ENCODE measurements at regions not wholly inside any gene's neighbourhood (a gene's known extent, or its start where the extent isn't known, plus 50 kb on each side); places are given as distances from the start of the nearest gene placed in this dataset.
"Not testable (repeated sequence)": the region's sequence is repeated elsewhere in the genome, so short reads cannot be mapped to it uniquely, and the experiment has no call there.

GRCh38 chr5:25416960-25417359 lies 772.2 kb upstream of the CDH10 start:
- DNase-seq (ENCODE audit: extremely low spot score): no peak
- ChIA-PET CTCF (no interaction called here), POLR2A (no interaction called here)

GRCh38 chr5:25415970-25416369 lies 771.2 kb upstream of the CDH10 start:
- no peak for TF ChIP-seq FOXM1 (IDR thresholded peaks at IDR 0.05; ENCODE audit: borderline replicate concordance)
- CTCF ChIA-PET: no interaction called here
- DNase-seq (ENCODE audit: extremely low spot score): no peak
- POLR2A ChIA-PET: no interaction called here

More at GRCh38 chr5:25416960-25417359, 772.2 kb upstream of the CDH10 start:
- no peak for TF ChIP-seq L3MBTL2 (conservative IDR thresholded peaks at IDR 0.05)
- TF ChIP-seq LEF1 (IDR thresholded peaks at IDR 0.05; ENCODE audit: borderline replicate concordance): no peak
- TF ChIP-seq FOXM1 (IDR thresholded peaks at IDR 0.05; ENCODE audit: borderline replicate concordance): no peak
- TF ChIP-seq ELF4 (IDR thresholded peaks at IDR 0.05): no peak
- no peak for TF ChIP-seq FOXK2 (IDR thresholded peaks at IDR 0.05)
- TF ChIP-seq ARNT (IDR thresholded peaks at IDR 0.05): no peak
- no peak for TF ChIP-seq ZNF384 (IDR thresholded peaks at IDR 0.05)
- TF ChIP-seq FOXA1 (IDR thresholded peaks at IDR 0.05): no peak
- TF ChIP-seq NFRKB (IDR thresholded peaks at IDR 0.05): no peak
- no peak for TF ChIP-seq BHLHE40 (IDR thresholded peaks at IDR 0.05; ENCODE audit: borderline replicate concordance)
- no peak for TF ChIP-seq SUZ12 (IDR thresholded peaks at IDR 0.05)
- TF ChIP-seq CTBP1 (IDR thresholded peaks at IDR 0.05; ENCODE audit: borderline replicate concordance): no peak
- TF ChIP-seq PKNOX1 (IDR thresholded peaks at IDR 0.05): no peak
- no peak for TF ChIP-seq HDGF (IDR thresholded peaks at IDR 0.05; ENCODE audit: borderline replicate concordance)

- DNase-seq (ENCODE audit: extremely low spot score): no peak
- ChIA-PET POLR2A (no interaction called here), CTCF (no interaction called here)
- TF ChIP-seq LEF1 (IDR thresholded peaks at IDR 0.05; ENCODE audit: borderline replicate concordance): no peak
- no peak for TF ChIP-seq HDGF (IDR thresholded peaks at IDR 0.05; ENCODE audit: borderline replicate concordance)
- no peak for TF ChIP-seq SUZ12 (IDR thresholded peaks at IDR 0.05)
- TF ChIP-seq ARNT (IDR thresholded peaks at IDR 0.05): no peak
These were observed 770.0 kb upstream of the CDH10 start for GRCh38 chr5:25414742-25415141.

- DNase-seq (ENCODE audit: extremely low spot score): no peak
- ChIA-PET POLR2A (no interaction called here), CTCF (no interaction called here)
- TF ChIP-seq FOXK2 (IDR thresholded peaks at IDR 0.05) (no peak), L3MBTL2 (conservative IDR thresholded peaks at IDR 0.05) (no peak), BHLHE40 (IDR thresholded peaks at IDR 0.05; ENCODE audit: borderline replicate concordance) (no peak), SP1 (IDR thresholded peaks at IDR 0.05) (no peak), HDGF (IDR thresholded peaks at IDR 0.05; ENCODE audit: borderline replicate concordance) (no peak), PKNOX1 (IDR thresholded peaks at IDR 0.05) (no peak), FOXA1 (IDR thresholded peaks at IDR 0.05) (no peak), ZNF384 (IDR thresholded peaks at IDR 0.05) (no peak)
These were observed 767.4 kb upstream of the CDH10 start for GRCh38 chr5:25412116-25412661.

GRCh38 chr5:25407365-25407764 lies 762.6 kb upstream of the CDH10 start:
- POLR2A ChIA-PET: interaction anchor here (0.6 kb wide), 1 partner anchor 244 kb away, joined by 3 read pairs; no protein-coding TSS in a partner anchor
- CTCF ChIA-PET; DNase-seq (ENCODE audit: extremely low spot score): not testable (repeated sequence)

- ChIA-PET POLR2A (no interaction called here), CTCF (no interaction called here)
- no peak for DNase-seq (ENCODE audit: extremely low spot score)
- no peak for TF ChIP-seq BHLHE40 (IDR thresholded peaks at IDR 0.05; ENCODE audit: borderline replicate concordance)
- no peak for TF ChIP-seq FOXK2 (IDR thresholded peaks at IDR 0.05)
- no peak for TF ChIP-seq SP1 (IDR thresholded peaks at IDR 0.05)
- TF ChIP-seq NFRKB (IDR thresholded peaks at IDR 0.05): no peak
- no peak for TF ChIP-seq TARDBP (IDR thresholded peaks at IDR 0.05)
- no peak for TF ChIP-seq FOXA1 (IDR thresholded peaks at IDR 0.05)
- TF ChIP-seq ZNF384 (IDR thresholded peaks at IDR 0.05): no peak
- no peak for TF ChIP-seq L3MBTL2 (conservative IDR thresholded peaks at IDR 0.05)
- no peak for TF ChIP-seq FOXM1 (IDR thresholded peaks at IDR 0.05; ENCODE audit: borderline replicate concordance)
- TF ChIP-seq LEF1 (IDR thresholded peaks at IDR 0.05; ENCODE audit: borderline replicate concordance): no peak
These were observed 761.1 kb upstream of the CDH10 start for GRCh38 chr5:25405850-25406249.

GRCh38 chr5:25399878-25400480 lies 755.2 kb upstream of the CDH10 start:
- ChIA-PET CTCF (no interaction called here), POLR2A (no interaction called here)
- DNase-seq (ENCODE audit: extremely low spot score): no peak
- TF ChIP-seq FOXA1 (IDR thresholded peaks at IDR 0.05) (no peak), FOXK2 (IDR thresholded peaks at IDR 0.05) (no peak), SP1 (IDR thresholded peaks at IDR 0.05) (no peak), HDGF (IDR thresholded peaks at IDR 0.05; ENCODE audit: borderline replicate concordance) (no peak), CTBP1 (IDR thresholded peaks at IDR 0.05; ENCODE audit: borderline replicate concordance) (no peak), TARDBP (IDR thresholded peaks at IDR 0.05) (no peak), PKNOX1 (IDR thresholded peaks at IDR 0.05) (no peak), ZNF384 (IDR thresholded peaks at IDR 0.05) (no peak), ARNT (IDR thresholded peaks at IDR 0.05) (no peak), ELF4 (IDR thresholded peaks at IDR 0.05) (no peak), L3MBTL2 (conservative IDR thresholded peaks at IDR 0.05) (no peak), NFRKB (IDR thresholded peaks at IDR 0.05) (no peak), BHLHE40 (IDR thresholded peaks at IDR 0.05; ENCODE audit: borderline replicate concordance) (no peak), LEF1 (IDR thresholded peaks at IDR 0.05; ENCODE audit: borderline replicate concordance) (no peak), SUZ12 (IDR thresholded peaks at IDR 0.05) (no peak)
